GM23248 (cell line): ENCODE measurements at regions not wholly inside any gene's neighbourhood (a gene's known extent, or its start where the extent isn't known, plus 50 kb on each side); places are given as distances from the start of the nearest gene placed in this dataset.

Experiments
- EZH2 ChIP-seq: fragments of 200-600 bp; sonication (generic); IDR thresholded peaks from 2 replicates; pipeline ENCODE4 v1.6.1; 2018; ENCODE audit warnings: antibody characterized with exemption, mild to moderate bottlenecking; ENCODE audit not compliant: insufficient read depth, poor library complexity, severe bottlenecking
- EZH2phosphoT487 ChIP-seq: fragments of 200-600 bp; sonication (generic); IDR thresholded peaks from 2 replicates; pipeline ENCODE4 v1.6.1; 2018; ENCODE audit warnings: antibody characterized with exemption, moderate library complexity, mild to moderate bottlenecking, low read depth; ENCODE audit not compliant: insufficient read depth

GRCh38 chr14:71271166-71271945 is 364.1 kb downstream of the PCNX1 start:
- TF ChIP-seq EZH2 (no peak), EZH2phosphoT487 (no peak)
